ENCODE measurements at regions not wholly inside any gene's neighbourhood (a gene's known extent, or its start where the extent isn't known, plus 50 kb on each side); places are given as distances from the start of the nearest gene placed in this dataset.
A peak's percentile ranks its signal among the peaks of the same experiment; 100 is the strongest.

DNA sequence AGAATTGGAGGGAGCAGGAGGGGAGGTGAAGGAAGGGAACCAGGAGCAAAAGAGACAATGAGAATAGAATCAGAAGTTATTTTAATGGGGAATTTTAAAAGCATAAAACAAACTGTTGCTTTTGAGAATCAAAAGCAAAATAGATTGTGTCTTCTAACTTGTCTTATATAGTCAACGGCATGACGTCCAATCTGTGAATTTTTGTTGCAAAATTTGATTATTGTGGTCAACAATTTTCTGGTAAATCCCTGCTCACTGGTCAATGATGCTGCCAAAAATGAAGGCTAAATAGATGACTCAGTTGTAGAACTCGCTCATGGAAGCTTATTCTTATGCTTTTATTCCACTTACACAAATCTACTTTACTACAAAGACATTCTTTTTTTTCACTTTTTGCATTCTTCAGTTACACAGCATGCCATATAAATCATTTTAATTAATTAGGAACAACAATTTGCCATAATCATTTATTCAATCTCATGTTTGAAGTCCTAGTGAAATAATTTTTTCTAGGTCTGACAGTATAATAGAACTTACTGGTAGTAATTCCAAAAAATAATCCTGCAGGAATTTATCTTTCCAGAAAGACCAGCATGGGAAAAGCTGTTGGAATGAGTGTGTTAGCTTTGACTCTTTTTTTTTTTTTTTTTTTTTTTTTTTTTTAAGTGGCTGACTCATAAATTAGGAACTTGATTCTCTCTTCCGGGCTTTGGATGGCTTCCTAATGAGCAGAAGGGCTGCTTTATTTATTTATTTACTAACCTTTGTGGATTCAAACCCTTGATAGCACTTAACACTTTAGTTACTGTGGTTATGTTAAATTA lies 256.9 kb downstream of the SPRY2 start:
- Mint-ChIP-seq H3K36me3 (no peaks in the 10 kb centered on the region), H3K9me3 (no peaks in the 10 kb centered on the region), H3K4me3 (no peak overlapping the region), H3K27ac (peak overlapping the region; percentile 43; the same call in 1 of the 2 replicates), H3K4me1 (peaks cover 46% of the 10 kb centered on the region), H3K27me3 (ENCODE audit: low read depth) (no peaks in the 10 kb centered on the region)
- TF ChIP-seq, protein P1, sequence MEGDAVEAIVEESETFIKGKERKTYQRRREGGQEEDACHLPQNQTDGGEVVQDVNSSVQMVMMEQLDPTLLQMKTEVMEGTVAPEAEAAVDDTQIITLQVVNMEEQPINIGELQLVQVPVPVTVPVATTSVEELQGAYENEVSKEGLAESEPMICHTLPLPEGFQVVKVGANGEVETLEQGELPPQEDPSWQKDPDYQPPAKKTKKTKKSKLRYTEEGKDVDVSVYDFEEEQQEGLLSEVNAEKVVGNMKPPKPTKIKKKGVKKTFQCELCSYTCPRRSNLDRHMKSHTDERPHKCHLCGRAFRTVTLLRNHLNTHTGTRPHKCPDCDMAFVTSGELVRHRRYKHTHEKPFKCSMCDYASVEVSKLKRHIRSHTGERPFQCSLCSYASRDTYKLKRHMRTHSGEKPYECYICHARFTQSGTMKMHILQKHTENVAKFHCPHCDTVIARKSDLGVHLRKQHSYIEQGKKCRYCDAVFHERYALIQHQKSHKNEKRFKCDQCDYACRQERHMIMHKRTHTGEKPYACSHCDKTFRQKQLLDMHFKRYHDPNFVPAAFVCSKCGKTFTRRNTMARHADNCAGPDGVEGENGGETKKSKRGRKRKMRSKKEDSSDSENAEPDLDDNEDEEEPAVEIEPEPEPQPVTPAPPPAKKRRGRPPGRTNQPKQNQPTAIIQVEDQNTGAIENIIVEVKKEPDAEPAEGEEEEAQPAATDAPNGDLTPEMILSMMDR (IDR thresholded peaks at IDR 0.05): no peak
- TF ChIP-seq RORB (CRISPR knock-in tag; IDR thresholded peaks at IDR 0.05) (no peak), SMAD3 (CRISPR knock-in tag; IDR thresholded peaks at IDR 0.05; ENCODE audit: borderline replicate concordance) (no peak), JAZF1 (CRISPR knock-in tag; IDR thresholded peaks at IDR 0.05) (no peak), TEAD1 (CRISPR knock-in tag; IDR thresholded peaks at IDR 0.05) (no peak), ETV6 (CRISPR knock-in tag; IDR thresholded peaks at IDR 0.05) (no peak), SMAD4 (CRISPR knock-in tag; IDR thresholded peaks at IDR 0.05) (no peak), GTF2I (CRISPR knock-in tag; conservative IDR thresholded peaks at IDR 0.05) (no peak), FOXJ3 (CRISPR knock-in tag; IDR thresholded peaks at IDR 0.05; ENCODE audit: borderline replicate concordance) (no peak), ZNF121 (CRISPR knock-in tag; IDR thresholded peaks at IDR 0.05) (no peak), CREM (CRISPR knock-in tag; IDR thresholded peaks at IDR 0.05) (no peak), ZNF317 (CRISPR knock-in tag; IDR thresholded peaks at IDR 0.05; ENCODE audit: borderline replicate concordance, low read depth) (no peak)
- TF ChIP-seq, protein P2, sequence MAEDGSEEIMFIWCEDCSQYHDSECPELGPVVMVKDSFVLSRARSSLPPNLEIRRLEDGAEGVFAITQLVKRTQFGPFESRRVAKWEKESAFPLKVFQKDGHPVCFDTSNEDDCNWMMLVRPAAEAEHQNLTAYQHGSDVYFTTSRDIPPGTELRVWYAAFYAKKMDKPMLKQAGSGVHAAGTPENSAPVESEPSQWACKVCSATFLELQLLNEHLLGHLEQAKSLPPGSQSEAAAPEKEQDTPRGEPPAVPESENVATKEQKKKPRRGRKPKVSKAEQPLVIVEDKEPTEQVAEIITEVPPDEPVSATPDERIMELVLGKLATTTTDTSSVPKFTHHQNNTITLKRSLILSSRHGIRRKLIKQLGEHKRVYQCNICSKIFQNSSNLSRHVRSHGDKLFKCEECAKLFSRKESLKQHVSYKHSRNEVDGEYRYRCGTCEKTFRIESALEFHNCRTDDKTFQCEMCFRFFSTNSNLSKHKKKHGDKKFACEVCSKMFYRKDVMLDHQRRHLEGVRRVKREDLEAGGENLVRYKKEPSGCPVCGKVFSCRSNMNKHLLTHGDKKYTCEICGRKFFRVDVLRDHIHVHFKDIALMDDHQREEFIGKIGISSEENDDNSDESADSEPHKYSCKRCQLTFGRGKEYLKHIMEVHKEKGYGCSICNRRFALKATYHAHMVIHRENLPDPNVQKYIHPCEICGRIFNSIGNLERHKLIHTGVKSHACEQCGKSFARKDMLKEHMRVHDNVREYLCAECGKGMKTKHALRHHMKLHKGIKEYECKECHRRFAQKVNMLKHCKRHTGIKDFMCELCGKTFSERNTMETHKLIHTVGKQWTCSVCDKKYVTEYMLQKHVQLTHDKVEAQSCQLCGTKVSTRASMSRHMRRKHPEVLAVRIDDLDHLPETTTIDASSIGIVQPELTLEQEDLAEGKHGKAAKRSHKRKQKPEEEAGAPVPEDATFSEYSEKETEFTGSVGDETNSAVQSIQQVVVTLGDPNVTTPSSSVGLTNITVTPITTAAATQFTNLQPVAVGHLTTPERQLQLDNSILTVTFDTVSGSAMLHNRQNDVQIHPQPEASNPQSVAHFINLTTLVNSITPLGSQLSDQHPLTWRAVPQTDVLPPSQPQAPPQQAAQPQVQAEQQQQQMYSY (CRISPR knock-in tag; IDR thresholded peaks at IDR 0.05): no peak
- TF ChIP-seq, protein P3, sequence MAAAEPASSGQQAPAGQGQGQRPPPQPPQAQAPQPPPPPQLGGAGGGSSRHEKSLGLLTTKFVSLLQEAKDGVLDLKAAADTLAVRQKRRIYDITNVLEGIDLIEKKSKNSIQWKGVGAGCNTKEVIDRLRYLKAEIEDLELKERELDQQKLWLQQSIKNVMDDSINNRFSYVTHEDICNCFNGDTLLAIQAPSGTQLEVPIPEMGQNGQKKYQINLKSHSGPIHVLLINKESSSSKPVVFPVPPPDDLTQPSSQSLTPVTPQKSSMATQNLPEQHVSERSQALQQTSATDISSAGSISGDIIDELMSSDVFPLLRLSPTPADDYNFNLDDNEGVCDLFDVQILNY (CRISPR knock-in tag; IDR thresholded peaks at IDR 0.05): no peak
- TF ChIP-seq, protein P4, sequence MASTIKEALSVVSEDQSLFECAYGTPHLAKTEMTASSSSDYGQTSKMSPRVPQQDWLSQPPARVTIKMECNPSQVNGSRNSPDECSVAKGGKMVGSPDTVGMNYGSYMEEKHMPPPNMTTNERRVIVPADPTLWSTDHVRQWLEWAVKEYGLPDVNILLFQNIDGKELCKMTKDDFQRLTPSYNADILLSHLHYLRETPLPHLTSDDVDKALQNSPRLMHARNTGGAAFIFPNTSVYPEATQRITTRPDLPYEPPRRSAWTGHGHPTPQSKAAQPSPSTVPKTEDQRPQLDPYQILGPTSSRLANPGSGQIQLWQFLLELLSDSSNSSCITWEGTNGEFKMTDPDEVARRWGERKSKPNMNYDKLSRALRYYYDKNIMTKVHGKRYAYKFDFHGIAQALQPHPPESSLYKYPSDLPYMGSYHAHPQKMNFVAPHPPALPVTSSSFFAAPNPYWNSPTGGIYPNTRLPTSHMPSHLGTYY (CRISPR knock-in tag; IDR thresholded peaks at IDR 0.05): no peak
- TF ChIP-seq, protein P5, sequence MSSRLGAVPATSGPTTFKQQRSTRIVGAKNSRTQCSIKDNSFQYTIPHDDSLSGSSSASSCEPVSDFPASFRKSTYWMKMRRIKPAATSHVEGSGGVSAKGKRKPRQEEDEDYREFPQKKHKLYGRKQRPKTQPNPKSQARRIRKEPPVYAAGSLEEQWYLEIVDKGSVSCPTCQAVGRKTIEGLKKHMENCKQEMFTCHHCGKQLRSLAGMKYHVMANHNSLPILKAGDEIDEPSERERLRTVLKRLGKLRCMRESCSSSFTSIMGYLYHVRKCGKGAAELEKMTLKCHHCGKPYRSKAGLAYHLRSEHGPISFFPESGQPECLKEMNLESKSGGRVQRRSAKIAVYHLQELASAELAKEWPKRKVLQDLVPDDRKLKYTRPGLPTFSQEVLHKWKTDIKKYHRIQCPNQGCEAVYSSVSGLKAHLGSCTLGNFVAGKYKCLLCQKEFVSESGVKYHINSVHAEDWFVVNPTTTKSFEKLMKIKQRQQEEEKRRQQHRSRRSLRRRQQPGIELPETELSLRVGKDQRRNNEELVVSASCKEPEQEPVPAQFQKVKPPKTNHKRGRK (CRISPR knock-in tag; IDR thresholded peaks at IDR 0.05; ENCODE audit: borderline replicate concordance): no peak
- TF ChIP-seq, protein P6, sequence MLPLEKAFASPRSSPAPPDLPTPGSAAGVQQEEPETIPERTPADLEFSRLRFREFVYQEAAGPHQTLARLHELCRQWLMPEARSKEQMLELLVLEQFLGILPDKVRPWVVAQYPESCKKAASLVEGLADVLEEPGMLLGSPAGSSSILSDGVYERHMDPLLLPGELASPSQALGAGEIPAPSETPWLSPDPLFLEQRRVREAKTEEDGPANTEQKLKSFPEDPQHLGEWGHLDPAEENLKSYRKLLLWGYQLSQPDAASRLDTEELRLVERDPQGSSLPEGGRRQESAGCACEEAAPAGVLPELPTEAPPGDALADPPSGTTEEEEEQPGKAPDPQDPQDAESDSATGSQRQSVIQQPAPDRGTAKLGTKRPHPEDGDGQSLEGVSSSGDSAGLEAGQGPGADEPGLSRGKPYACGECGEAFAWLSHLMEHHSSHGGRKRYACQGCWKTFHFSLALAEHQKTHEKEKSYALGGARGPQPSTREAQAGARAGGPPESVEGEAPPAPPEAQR (CRISPR knock-in tag; IDR thresholded peaks at IDR 0.05): no peak
- CTCF ChIA-PET: no interaction called here
- ATAC-seq (no peak), DNase-seq (ENCODE audit: low spot score) (no peak)
- POLR2A ChIA-PET: no interaction called here
